Testis (tissue), 2 donors: ENCODE measurements at regions not wholly inside any gene's neighbourhood (a gene's known extent, or its start where the extent isn't known, plus 50 kb on each side); places are given as distances from the start of the nearest gene placed in this dataset.

Experiments
- DNase-seq: peaks from one replicate; pipeline ENCODE4 v3.0.0-alpha.2; 2019
- H3K27ac ChIP-seq, 2 donors: fragments of 200-600 bp; sonication (generic); one replicate each; pipeline ENCODE4 v1.5.1; 2019
- H3K27me3 ChIP-seq: fragments of 200-600 bp; sonication (generic); one replicate; pipeline ENCODE4 v1.5.1; 2019
- H3K36me3 ChIP-seq: fragments of 200-600 bp; sonication (generic); one replicate; pipeline ENCODE4 v1.5.1; 2017; ENCODE audit warnings: low read depth; ENCODE audit errors: missing control alignments
- H3K4me1 ChIP-seq: fragments of 200-600 bp; sonication (generic); one replicate; pipeline ENCODE4 v1.5.1; 2019
- H3K4me3 ChIP-seq, 2 donors: fragments of 200-600 bp; sonication (generic); one replicate each; pipeline ENCODE4 v1.5.1; 2017 to 2019
- H3K9me3 ChIP-seq: fragments of 200-600 bp; sonication (generic); one replicate; pipeline ENCODE4 v1.5.1; 2017
- POLR2A ChIP-seq: fragments of 450-650 bp; IDR thresholded peaks from one replicate; pipeline ENCODE4 v1.6.1; 2017; ENCODE audit warnings: antibody characterized with exemption, mild to moderate bottlenecking, moderate library complexity
- WGBS, 2 donors: methylation state at CpG; one replicate each; pipeline ENCODE4 v1.1.5; 2018; 5-methylcytosine and 5-hydroxymethylcytosine counted together
- intact Hi-C: fragments of 100-400 bp; cut with DNase I; formaldehyde crosslinking; loops from one replicate; pipeline ENCODE4 v1.15.1; 2023; ENCODE audit warnings: low total_unique reads
- TF ChIP-seq, protein P1 (sequence below), 3 experiments: fragments of 450-650 bp in 2 of 3; fragments of 200-600 bp in 1 of 3; sonication (generic) in 1 of 3; IDR thresholded peaks; one replicate each; pipeline ENCODE4 v1.5.1; 2016 to 2019; ENCODE audit warnings: antibody characterized with exemption in 3 of 3, mild to moderate bottlenecking in 2 of 3, moderate library complexity in 1 of 3

DNA sequence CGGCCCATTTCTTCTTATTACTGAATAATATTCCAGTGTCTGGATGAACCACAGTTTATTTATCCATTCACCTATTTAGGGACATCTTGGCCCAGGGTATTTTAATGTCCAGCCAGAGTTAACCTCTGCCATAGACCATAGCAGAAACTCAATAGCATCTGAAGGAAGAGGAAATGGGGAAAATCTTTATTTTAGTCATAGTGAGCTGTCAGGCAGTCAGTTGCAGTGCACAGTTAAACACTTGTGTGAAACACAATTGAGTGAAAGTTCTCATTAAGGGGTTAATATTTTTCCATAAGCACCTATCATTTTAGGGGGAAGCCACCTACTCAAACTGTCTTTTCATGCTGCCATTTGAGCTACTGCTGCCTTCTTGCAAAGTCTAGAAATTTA, 197.3 kb upstream of the PPFIA2 start:
- no peaks in the 10 kb centered on the region for H3K9me3 ChIP-seq
- 44 to 71% methylated on average over 1 of the region's 1 CpG for WGBS, 2 donors
- no peak overlapping the region for H3K27ac ChIP-seq
- DNase-seq: no peak
- H3K4me1 ChIP-seq: no peaks in the 10 kb centered on the region
- no peak for TF ChIP-seq POLR2A
- TF ChIP-seq, protein P1, sequence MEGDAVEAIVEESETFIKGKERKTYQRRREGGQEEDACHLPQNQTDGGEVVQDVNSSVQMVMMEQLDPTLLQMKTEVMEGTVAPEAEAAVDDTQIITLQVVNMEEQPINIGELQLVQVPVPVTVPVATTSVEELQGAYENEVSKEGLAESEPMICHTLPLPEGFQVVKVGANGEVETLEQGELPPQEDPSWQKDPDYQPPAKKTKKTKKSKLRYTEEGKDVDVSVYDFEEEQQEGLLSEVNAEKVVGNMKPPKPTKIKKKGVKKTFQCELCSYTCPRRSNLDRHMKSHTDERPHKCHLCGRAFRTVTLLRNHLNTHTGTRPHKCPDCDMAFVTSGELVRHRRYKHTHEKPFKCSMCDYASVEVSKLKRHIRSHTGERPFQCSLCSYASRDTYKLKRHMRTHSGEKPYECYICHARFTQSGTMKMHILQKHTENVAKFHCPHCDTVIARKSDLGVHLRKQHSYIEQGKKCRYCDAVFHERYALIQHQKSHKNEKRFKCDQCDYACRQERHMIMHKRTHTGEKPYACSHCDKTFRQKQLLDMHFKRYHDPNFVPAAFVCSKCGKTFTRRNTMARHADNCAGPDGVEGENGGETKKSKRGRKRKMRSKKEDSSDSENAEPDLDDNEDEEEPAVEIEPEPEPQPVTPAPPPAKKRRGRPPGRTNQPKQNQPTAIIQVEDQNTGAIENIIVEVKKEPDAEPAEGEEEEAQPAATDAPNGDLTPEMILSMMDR (IDR thresholded peaks at IDR 0.05): no peak
- H3K36me3 ChIP-seq: no peaks in the 10 kb centered on the region
- H3K27me3 ChIP-seq: no peaks in the 10 kb centered on the region
- no peak overlapping the region for H3K4me3 ChIP-seq
- intact Hi-C loops: no loop called here

DNA sequence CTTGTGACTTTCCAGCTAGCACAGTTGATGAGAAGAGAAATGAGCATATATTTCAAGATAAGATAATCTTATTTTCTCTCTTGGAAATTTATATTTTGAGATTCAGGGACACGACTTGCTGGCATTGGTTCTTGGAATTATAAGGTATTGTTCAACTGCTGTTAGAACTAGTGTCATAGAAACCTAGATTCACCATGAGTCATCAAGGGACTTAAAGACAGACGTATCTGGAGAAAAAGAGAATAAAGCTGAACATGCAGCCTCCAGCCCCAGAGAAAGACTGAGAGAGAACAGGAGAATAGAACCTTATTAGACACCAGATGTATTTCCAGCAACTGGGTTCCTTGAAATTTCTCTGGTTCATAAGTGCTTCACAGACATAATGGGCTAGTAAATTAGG, 194.4 kb upstream of the PPFIA2 start:
- H3K4me3 ChIP-seq: no peak overlapping the region
- intact Hi-C loops: no loop called here

DNA sequence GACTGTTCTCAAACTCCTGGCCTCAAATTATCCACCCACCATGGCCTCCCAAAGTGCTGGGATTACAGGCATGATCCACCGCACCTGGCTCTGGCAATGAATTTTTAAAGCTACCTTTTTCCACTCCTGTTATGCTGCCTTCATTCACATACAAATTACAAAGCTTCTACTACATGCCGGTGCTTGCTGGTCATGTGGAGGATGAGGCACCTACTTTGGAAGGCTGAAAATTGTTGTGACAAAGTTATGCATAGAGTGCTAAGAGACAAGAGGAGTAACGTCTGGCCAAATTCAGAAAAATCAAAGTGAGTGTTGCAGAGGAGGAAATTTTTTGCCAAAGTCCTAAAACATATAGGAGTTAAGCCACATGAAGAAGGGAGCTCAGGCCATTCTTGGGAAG, 191.7 kb upstream of the PPFIA2 start:
- intact Hi-C loops: no loop called here
- WGBS, 2 donors: 96 to 98% methylated on average over 3 of the region's 3 CpGs
- TF ChIP-seq POLR2A: no peak
- TF ChIP-seq, protein P1 (IDR thresholded peaks at IDR 0.05): no peak

More for the DNA sequence above, 194.4 kb upstream of the PPFIA2 start:
- no peaks in the 10 kb centered on the region for H3K36me3 ChIP-seq
- H3K27me3 ChIP-seq: no peaks in the 10 kb centered on the region
- H3K9me3 ChIP-seq: no peaks in the 10 kb centered on the region
- TF ChIP-seq POLR2A: no peak
- TF ChIP-seq, protein P1 (IDR thresholded peaks at IDR 0.05): no peak
- H3K4me1 ChIP-seq: no peaks in the 10 kb centered on the region
- DNase-seq: no peak
- WGBS, 2 donors: 63 to 70% methylated on average over 2 of the region's 2 CpGs
- H3K27ac ChIP-seq: no peak overlapping the region

DNA sequence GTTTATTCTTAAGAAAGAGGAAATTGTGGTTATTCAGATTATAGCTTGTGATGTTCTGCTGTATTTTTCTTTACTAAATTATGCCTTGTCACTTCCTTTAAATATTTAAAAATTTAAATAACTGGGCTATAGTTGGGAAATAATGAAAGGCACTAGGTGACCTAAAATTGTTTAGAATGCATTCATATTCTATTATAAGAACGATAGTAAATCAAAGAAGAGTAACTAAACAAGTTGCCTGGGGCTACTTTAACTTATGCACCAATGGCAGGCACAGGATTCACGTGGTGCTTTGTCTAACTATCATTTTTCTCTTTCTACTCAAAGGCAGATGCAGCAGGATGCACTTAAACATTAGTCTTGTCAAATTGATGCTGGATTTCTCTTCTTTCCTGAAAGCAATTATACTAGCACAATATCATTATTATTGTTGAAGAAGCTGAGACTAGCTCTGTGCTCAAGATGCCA, 190.7 kb upstream of the PPFIA2 start:
- 51 to 63% methylated on average over 2 of the region's 2 CpGs for WGBS, 2 donors
- Histone ChIP-seq H3K9me3 (no peaks in the 10 kb centered on the region), H3K4me1 (no peaks in the 10 kb centered on the region), H3K27ac (no peak overlapping the region), H3K36me3 (no peaks in the 10 kb centered on the region), H3K4me3 (no peak overlapping the region), H3K27me3 (no peaks in the 10 kb centered on the region)
- intact Hi-C loops: no loop called here
- TF ChIP-seq POLR2A: no peak
- TF ChIP-seq, protein P1 (IDR thresholded peaks at IDR 0.05): no peak
- DNase-seq: no peak

More for the DNA sequence above, 191.7 kb upstream of the PPFIA2 start:
- H3K27ac ChIP-seq: no peak overlapping the region
- no peaks in the 10 kb centered on the region for H3K4me1 ChIP-seq
- H3K4me3 ChIP-seq: no peak overlapping the region
- no peak for DNase-seq
- H3K36me3 ChIP-seq: no peaks in the 10 kb centered on the region
- no peaks in the 10 kb centered on the region for H3K9me3 ChIP-seq
- no peaks in the 10 kb centered on the region for H3K27me3 ChIP-seq

DNA sequence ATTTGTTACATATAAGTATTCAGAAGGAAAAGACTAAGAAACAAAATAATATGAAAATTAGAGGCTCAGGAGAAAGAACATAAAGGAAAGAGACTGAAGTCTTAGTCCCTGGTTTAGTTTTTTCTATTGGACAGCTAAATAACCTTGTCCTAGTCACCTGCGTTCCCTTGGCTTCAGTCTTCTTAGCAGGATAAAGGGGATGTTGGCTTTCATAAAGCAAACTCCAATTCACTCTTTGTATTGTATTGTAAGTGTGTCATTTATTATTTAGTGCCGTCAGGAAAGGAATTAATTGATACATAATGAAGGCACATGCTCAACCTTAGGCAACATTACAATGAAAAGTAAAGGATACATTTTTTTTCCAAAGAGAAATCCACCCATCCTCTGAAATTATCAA, 190.3 kb upstream of the PPFIA2 start:
- WGBS, 2 donors: 53 to 73% methylated on average over 2 of the region's 2 CpGs
- H3K27me3 ChIP-seq: no peaks in the 10 kb centered on the region
- H3K4me1 ChIP-seq: no peaks in the 10 kb centered on the region
- H3K9me3 ChIP-seq: no peaks in the 10 kb centered on the region
- H3K27ac ChIP-seq: no peak overlapping the region
- TF ChIP-seq POLR2A: no peak
- H3K4me3 ChIP-seq: no peak overlapping the region
- no peak for DNase-seq
- intact Hi-C loops: no loop called here
- no peaks in the 10 kb centered on the region for H3K36me3 ChIP-seq
